Skeletal muscle satellite cell (primary cell): ENCODE measurements at regions not wholly inside any gene's neighbourhood (a gene's known extent, or its start where the extent isn't known, plus 50 kb on each side); places are given as distances from the start of the nearest gene placed in this dataset.

Source experiments
- H3K27me3 ChIP-seq: 2 replicates; pipeline ENCODE4 v1.7.0; 2013; ENCODE audit warnings: low read length; ENCODE audit not compliant: control insufficient read depth, insufficient read depth
- H3K36me3 ChIP-seq: 2 replicates; pipeline ENCODE4 v1.7.0; 2013; ENCODE audit warnings: mild to moderate bottlenecking, control low read depth, low read length; ENCODE audit not compliant: insufficient read depth
- H3K4me1 ChIP-seq: 2 replicates; pipeline ENCODE4 v1.7.0; 2013; ENCODE audit warnings: low read length; ENCODE audit not compliant: control insufficient read depth, insufficient read depth
- H3K4me2 ChIP-seq: 2 replicates; pipeline ENCODE4 v1.7.0; 2013; ENCODE audit warnings: mild to moderate bottlenecking, low read length
- H3K4me3 ChIP-seq: 2 replicates; pipeline ENCODE4 v1.7.0; 2013; ENCODE audit warnings: low read length
- H3K9ac ChIP-seq: 2 replicates; pipeline ENCODE4 v1.7.0; 2013; ENCODE audit warnings: mild to moderate bottlenecking, low read depth, low read length, moderate library complexity
- H3K9me3 ChIP-seq: replicated peaks from 2 replicates; pipeline ENCODE4 v1.7.0; 2013; ENCODE audit warnings: mild to moderate bottlenecking, control low read depth, low read length

GRCh38 chr2:84286878-84287277 lies 172.2 kb downstream of the SUCLG1 start:
- no peaks in the 10 kb centered on the region for H3K36me3 ChIP-seq
- no peak overlapping the region for H3K9ac ChIP-seq
- H3K4me2 ChIP-seq: no peak overlapping the region
- no peaks in the 10 kb centered on the region for H3K4me1 ChIP-seq
- H3K4me3 ChIP-seq: no peak overlapping the region
- H3K27me3 ChIP-seq: no peaks in the 10 kb centered on the region
- no peaks in the 10 kb centered on the region for H3K9me3 ChIP-seq

GRCh38 chr2:84285056-84285747 lies 173.9 kb downstream of the SUCLG1 start:
- H3K4me3 ChIP-seq: no peak overlapping the region
- H3K4me2 ChIP-seq: no peak overlapping the region
- no peaks in the 10 kb centered on the region for H3K36me3 ChIP-seq
- no peaks in the 10 kb centered on the region for H3K9me3 ChIP-seq
- H3K9ac ChIP-seq: no peak overlapping the region
- H3K27me3 ChIP-seq: no peaks in the 10 kb centered on the region
- H3K4me1 ChIP-seq: no peaks in the 10 kb centered on the region

GRCh38 chr2:84283506-84283905 lies 175.6 kb downstream of the SUCLG1 start:
- Histone ChIP-seq H3K4me3 (no peak overlapping the region), H3K4me1 (no peaks in the 10 kb centered on the region), H3K36me3 (no peaks in the 10 kb centered on the region), H3K27me3 (no peaks in the 10 kb centered on the region), H3K9ac (no peak overlapping the region), H3K9me3 (no peaks in the 10 kb centered on the region), H3K4me2 (no peak overlapping the region)

- H3K4me1 ChIP-seq: no peaks in the 10 kb centered on the region
- no peaks in the 10 kb centered on the region for H3K36me3 ChIP-seq
- no peak overlapping the region for H3K4me3 ChIP-seq
- no peaks in the 10 kb centered on the region for H3K27me3 ChIP-seq
- no peaks in the 10 kb centered on the region for H3K9me3 ChIP-seq
- H3K4me2 ChIP-seq: no peak overlapping the region
- H3K9ac ChIP-seq: no peak overlapping the region
Measured at GRCh38 chr2:84281510-84281909, 177.6 kb downstream of the SUCLG1 start.

- Histone ChIP-seq H3K4me2 (no peak overlapping the region), H3K9ac (no peak overlapping the region)
Measured at GRCh38 chr2:84280873-84281272, 178.2 kb downstream of the SUCLG1 start.

GRCh38 chr2:84278386-84278785 lies 180.7 kb downstream of the SUCLG1 start:
- Histone ChIP-seq H3K4me3 (no peak overlapping the region), H3K4me2 (no peak overlapping the region), H3K4me1 (no peaks in the 10 kb centered on the region), H3K9ac (no peak overlapping the region), H3K36me3 (no peaks in the 10 kb centered on the region), H3K27me3 (no peaks in the 10 kb centered on the region), H3K9me3 (no peaks in the 10 kb centered on the region)

More at GRCh38 chr2:84280873-84281272, 178.2 kb downstream of the SUCLG1 start:
- H3K4me1 ChIP-seq: no peaks in the 10 kb centered on the region
- no peak overlapping the region for H3K4me3 ChIP-seq
- H3K9me3 ChIP-seq: no peaks in the 10 kb centered on the region
- no peaks in the 10 kb centered on the region for H3K27me3 ChIP-seq
- H3K36me3 ChIP-seq: no peaks in the 10 kb centered on the region

- Histone ChIP-seq H3K36me3 (no peaks in the 10 kb centered on the region), H3K4me1 (no peaks in the 10 kb centered on the region), H3K9ac (no peak overlapping the region), H3K4me2 (no peak overlapping the region), H3K4me3 (no peak overlapping the region), H3K27me3 (no peaks in the 10 kb centered on the region), H3K9me3 (no peaks in the 10 kb centered on the region)
Measured at GRCh38 chr2:84276590-84277255, 182.4 kb downstream of the SUCLG1 start.

GRCh38 chr2:84273406-84273805 lies 185.7 kb downstream of the SUCLG1 start:
- H3K27me3 ChIP-seq: no peaks in the 10 kb centered on the region
- no peak overlapping the region for H3K4me2 ChIP-seq
- no peaks in the 10 kb centered on the region for H3K9me3 ChIP-seq

GRCh38 chr2:84271977-84272376 lies 187.1 kb downstream of the SUCLG1 start:
- H3K4me2 ChIP-seq: no peak overlapping the region
- H3K4me1 ChIP-seq: no peaks in the 10 kb centered on the region
- H3K9ac ChIP-seq: no peak overlapping the region
- H3K9me3 ChIP-seq: no peaks in the 10 kb centered on the region
- H3K4me3 ChIP-seq: no peak overlapping the region
- H3K27me3 ChIP-seq: no peaks in the 10 kb centered on the region
- H3K36me3 ChIP-seq: no peaks in the 10 kb centered on the region

More at GRCh38 chr2:84273406-84273805, 185.7 kb downstream of the SUCLG1 start:
- H3K9ac ChIP-seq: no peak overlapping the region
- H3K36me3 ChIP-seq: no peaks in the 10 kb centered on the region
- no peak overlapping the region for H3K4me3 ChIP-seq
- no peaks in the 10 kb centered on the region for H3K4me1 ChIP-seq

GRCh38 chr2:84257831-84258230 lies 201.2 kb downstream of the SUCLG1 start:
- Histone ChIP-seq H3K27me3 (no peaks in the 10 kb centered on the region), H3K9ac (no peak overlapping the region), H3K9me3 (no peaks in the 10 kb centered on the region), H3K4me3 (no peak overlapping the region), H3K4me1 (no peaks in the 10 kb centered on the region), H3K4me2 (no peak overlapping the region), H3K36me3 (no peaks in the 10 kb centered on the region)

GRCh38 chr2:84251651-84252302 lies 207.3 kb downstream of the SUCLG1 start:
- Histone ChIP-seq H3K4me3 (no peak overlapping the region), H3K27me3 (no peaks in the 10 kb centered on the region), H3K9me3 (no peaks in the 10 kb centered on the region), H3K9ac (no peak overlapping the region), H3K4me2 (no peak overlapping the region), H3K36me3 (no peaks in the 10 kb centered on the region), H3K4me1 (no peaks in the 10 kb centered on the region)
